ENCODE measurements at regions not wholly inside any gene's neighbourhood (a gene's known extent, or its start where the extent isn't known, plus 50 kb on each side); places are given as distances from the start of the nearest gene placed in this dataset.

DNA sequence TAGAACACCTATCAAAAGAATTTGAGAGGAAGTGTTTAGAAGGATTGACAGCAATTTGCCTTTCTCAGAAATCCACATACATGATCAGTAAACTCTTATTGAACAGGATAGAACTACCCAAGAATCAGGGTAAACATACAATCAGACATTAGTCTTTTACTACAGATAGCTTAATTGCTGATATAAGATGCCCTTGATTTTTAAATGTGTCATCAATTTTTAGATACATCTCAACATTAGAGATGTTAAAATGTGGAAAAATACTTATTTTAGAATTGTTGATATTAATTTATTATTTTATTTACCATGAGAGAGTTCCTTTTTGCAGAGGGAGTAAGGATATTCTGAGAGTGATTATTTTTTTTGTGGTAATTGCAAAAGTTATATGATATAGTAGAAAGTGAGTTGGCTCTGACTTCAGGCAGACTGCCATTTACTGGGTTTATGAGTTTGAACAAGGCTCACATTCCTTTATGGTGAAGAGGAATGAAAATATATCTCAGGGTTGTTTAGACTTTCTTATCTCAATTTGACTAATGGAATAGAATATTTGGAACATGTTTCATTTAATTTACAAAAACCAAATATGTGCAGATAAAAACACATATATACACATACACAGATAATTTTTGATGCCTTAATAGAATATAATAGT lies 302.8 kb upstream of the GOLIM4 start (continued):
- TF ChIP-seq, protein P1, sequence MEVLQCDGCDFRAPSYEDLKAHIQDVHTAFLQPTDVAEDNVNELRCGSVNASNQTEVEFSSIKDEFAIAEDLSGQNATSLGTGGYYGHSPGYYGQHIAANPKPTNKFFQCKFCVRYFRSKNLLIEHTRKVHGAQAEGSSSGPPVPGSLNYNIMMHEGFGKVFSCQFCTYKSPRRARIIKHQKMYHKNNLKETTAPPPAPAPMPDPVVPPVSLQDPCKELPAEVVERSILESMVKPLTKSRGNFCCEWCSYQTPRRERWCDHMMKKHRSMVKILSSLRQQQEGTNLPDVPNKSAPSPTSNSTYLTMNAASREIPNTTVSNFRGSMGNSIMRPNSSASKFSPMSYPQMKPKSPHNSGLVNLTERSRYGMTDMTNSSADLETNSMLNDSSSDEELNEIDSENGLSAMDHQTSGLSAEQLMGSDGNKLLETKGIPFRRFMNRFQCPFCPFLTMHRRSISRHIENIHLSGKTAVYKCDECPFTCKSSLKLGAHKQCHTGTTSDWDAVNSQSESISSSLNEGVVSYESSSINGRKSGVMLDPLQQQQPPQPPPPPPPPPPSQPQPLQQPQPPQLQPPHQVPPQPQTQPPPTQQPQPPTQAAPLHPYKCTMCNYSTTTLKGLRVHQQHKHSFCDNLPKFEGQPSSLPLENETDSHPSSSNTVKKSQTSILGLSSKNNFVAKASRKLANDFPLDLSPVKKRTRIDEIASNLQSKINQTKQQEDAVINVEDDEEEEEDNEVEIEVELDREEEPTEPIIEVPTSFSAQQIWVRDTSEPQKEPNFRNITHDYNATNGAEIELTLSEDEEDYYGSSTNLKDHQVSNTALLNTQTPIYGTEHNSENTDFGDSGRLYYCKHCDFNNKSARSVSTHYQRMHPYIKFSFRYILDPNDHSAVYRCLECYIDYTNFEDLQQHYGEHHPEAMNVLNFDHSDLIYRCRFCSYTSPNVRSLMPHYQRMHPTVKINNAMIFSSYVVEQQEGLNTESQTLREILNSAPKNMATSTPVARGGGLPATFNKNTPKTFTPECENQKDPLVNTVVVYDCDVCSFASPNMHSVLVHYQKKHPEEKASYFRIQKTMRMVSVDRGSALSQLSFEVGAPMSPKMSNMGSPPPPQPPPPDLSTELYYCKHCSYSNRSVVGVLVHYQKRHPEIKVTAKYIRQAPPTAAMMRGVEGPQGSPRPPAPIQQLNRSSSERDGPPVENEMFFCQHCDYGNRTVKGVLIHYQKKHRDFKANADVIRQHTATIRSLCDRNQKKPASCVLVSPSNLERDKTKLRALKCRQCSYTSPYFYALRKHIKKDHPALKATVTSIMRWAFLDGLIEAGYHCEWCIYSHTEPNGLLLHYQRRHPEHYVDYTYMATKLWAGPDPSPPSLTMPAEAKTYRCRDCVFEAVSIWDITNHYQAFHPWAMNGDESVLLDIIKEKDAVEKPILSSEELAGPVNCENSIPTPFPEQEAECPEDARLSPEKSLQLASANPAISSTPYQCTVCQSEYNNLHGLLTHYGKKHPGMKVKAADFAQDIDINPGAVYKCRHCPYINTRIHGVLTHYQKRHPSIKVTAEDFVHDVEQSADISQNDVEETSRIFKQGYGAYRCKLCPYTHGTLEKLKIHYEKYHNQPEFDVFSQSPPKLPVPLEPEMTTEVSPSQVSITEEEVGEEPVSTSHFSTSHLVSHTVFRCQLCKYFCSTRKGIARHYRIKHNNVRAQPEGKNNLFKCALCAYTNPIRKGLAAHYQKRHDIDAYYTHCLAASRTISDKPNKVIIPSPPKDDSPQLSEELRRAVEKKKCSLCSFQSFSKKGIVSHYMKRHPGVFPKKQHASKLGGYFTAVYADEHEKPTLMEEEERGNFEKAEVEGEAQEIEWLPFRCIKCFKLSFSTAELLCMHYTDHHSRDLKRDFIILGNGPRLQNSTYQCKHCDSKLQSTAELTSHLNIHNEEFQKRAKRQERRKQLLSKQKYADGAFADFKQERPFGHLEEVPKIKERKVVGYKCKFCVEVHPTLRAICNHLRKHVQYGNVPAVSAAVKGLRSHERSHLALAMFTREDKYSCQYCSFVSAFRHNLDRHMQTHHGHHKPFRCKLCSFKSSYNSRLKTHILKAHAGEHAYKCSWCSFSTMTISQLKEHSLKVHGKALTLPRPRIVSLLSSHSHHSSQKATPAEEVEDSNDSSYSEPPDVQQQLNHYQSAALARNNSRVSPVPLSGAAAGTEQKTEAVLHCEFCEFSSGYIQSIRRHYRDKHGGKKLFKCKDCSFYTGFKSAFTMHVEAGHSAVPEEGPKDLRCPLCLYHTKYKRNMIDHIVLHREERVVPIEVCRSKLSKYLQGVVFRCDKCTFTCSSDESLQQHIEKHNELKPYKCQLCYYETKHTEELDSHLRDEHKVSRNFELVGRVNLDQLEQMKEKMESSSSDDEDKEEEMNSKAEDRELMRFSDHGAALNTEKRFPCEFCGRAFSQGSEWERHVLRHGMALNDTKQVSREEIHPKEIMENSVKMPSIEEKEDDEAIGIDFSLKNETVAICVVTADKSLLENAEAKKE (CRISPR knock-in tag; IDR thresholded peaks at IDR 0.05), result no peak

DNA sequence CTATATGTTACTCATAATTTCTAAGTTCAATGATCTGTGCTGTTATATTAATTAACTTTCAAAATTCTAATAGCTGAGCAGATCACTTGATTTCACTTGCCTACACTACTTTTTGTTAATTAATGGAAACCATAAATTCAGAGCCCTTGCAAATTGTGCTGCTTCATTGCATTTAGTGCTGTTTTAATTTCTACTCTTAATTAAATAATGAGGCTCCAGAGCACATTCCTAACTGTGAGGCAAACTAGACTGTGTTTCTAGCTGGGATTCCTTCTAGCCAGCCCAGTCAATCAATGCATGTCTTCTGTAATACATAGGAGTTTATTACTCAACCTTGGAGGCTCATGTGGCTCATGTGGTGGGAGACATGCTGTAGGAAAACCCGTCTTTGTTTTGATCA lies 301.1 kb upstream of the GOLIM4 start:
- DNase-seq (ENCODE audit: low spot score), result no peak
- H3K4me2 ChIP-seq, result no peak overlapping the region
- no peak overlapping the region; the same call in 1 of the 2 replicates for H3K27ac Mint-ChIP-seq
- no peak overlapping the region for H3K27ac ChIP-seq (ENCODE audit: low read depth)
- no peaks in the 10 kb centered on the region for H3K36me3 Mint-ChIP-seq (ENCODE audit: low read depth)
- H3K27me3 Mint-ChIP-seq (ENCODE audit: insufficient read depth, low read depth, poor library complexity), result no peaks in the 10 kb centered on the region
- no peaks in the 10 kb centered on the region for H3K9me3 Mint-ChIP-seq
- H2AFZ ChIP-seq, result no peak overlapping the region
- H3K79me2 ChIP-seq (replicated peaks; ENCODE audit: insufficient read depth), result no peaks in the 10 kb centered on the region
- H3K36me3 ChIP-seq (ENCODE audit: insufficient read depth), result no peaks in the 10 kb centered on the region
- no peak overlapping the region for H3K4me3 ChIP-seq
- no peaks in the 10 kb centered on the region for H3K27me3 ChIP-seq (ENCODE audit: insufficient read depth)
- H3K9me2 ChIP-seq (ENCODE audit: insufficient read depth), result no peaks in the 10 kb centered on the region
- no peaks in the 10 kb centered on the region for H4K20me1 ChIP-seq (replicated peaks; ENCODE audit: insufficient read depth)
- H3F3A ChIP-seq (replicated peaks; ENCODE audit: low read depth), result no peaks in the 10 kb centered on the region
- ATAC-seq, result no peak
- TF ChIP-seq NANOG (IDR thresholded peaks at IDR 0.05; ENCODE audit: borderline replicate concordance) (no peak), EZH2phosphoT487 (IDR thresholded peaks at IDR 0.05; ENCODE audit: unreplicated experiment) (no peak), STAT1 (IDR thresholded peaks at IDR 0.05; ENCODE audit: unreplicated experiment) (no peak)
- TF ChIP-seq, protein P2, sequence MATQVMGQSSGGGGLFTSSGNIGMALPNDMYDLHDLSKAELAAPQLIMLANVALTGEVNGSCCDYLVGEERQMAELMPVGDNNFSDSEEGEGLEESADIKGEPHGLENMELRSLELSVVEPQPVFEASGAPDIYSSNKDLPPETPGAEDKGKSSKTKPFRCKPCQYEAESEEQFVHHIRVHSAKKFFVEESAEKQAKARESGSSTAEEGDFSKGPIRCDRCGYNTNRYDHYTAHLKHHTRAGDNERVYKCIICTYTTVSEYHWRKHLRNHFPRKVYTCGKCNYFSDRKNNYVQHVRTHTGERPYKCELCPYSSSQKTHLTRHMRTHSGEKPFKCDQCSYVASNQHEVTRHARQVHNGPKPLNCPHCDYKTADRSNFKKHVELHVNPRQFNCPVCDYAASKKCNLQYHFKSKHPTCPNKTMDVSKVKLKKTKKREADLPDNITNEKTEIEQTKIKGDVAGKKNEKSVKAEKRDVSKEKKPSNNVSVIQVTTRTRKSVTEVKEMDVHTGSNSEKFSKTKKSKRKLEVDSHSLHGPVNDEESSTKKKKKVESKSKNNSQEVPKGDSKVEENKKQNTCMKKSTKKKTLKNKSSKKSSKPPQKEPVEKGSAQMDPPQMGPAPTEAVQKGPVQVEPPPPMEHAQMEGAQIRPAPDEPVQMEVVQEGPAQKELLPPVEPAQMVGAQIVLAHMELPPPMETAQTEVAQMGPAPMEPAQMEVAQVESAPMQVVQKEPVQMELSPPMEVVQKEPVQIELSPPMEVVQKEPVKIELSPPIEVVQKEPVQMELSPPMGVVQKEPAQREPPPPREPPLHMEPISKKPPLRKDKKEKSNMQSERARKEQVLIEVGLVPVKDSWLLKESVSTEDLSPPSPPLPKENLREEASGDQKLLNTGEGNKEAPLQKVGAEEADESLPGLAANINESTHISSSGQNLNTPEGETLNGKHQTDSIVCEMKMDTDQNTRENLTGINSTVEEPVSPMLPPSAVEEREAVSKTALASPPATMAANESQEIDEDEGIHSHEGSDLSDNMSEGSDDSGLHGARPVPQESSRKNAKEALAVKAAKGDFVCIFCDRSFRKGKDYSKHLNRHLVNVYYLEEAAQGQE (IDR thresholded peaks at IDR 0.05; ENCODE audit: unreplicated experiment), result no peak
- H3K4me1 ChIP-seq (ENCODE audit: insufficient read depth), result peaks cover 10% of the 10 kb centered on the region
- no peak overlapping the region for H3K4me3 Mint-ChIP-seq
- H3K4me1 Mint-ChIP-seq, result peaks cover 11% of the 10 kb centered on the region

All from GM23338 (cell line).